H9 (cell line): ENCODE measurements at regions not wholly inside any gene's neighbourhood (a gene's known extent, or its start where the extent isn't known, plus 50 kb on each side); places are given as distances from the start of the nearest gene placed in this dataset.

Experiments
- DNase-seq: peaks from one replicate; pipeline ENCODE4 v3.0.0-alpha.2; 2017
- H2AFZ ChIP-seq: one replicate; pipeline ENCODE4 v1.6.1; 2013; ENCODE audit warnings: mild to moderate bottlenecking, low read length, control low read depth, moderate library complexity
- H2AK5ac ChIP-seq: 2 replicates; pipeline ENCODE4 v1.6.1; 2013; ENCODE audit warnings: low read length, control low read depth, mixed read lengths; ENCODE audit not compliant: insufficient read length
- H2BK120ac ChIP-seq: one replicate; pipeline ENCODE4 v1.6.1; 2013; ENCODE audit warnings: low read depth, mild to moderate bottlenecking, low read length, control low read depth, inconsistent platforms; ENCODE audit not compliant: poor library complexity, severe bottlenecking
- H2BK12ac ChIP-seq: 2 replicates; pipeline ENCODE4 v1.6.1; 2013; ENCODE audit warnings: low read length, control low read depth, mixed read lengths, low read depth; ENCODE audit not compliant: insufficient read length
- H2BK15ac ChIP-seq: 2 replicates; pipeline ENCODE4 v1.6.1; 2013; ENCODE audit warnings: low read depth, low read length, control low read depth
- H2BK20ac ChIP-seq: one replicate; pipeline ENCODE4 v1.6.1; 2013; ENCODE audit warnings: low read depth, mild to moderate bottlenecking, low read length, control low read depth, inconsistent platforms; ENCODE audit not compliant: poor library complexity, severe bottlenecking
- H2BK5ac ChIP-seq: 2 replicates; pipeline ENCODE4 v1.6.1; 2013; ENCODE audit warnings: low read length, control low read depth, mixed read lengths; ENCODE audit not compliant: insufficient read length
- H3K14ac ChIP-seq: 2 replicates; pipeline ENCODE4 v1.6.1; 2013; ENCODE audit warnings: low read length, control low read depth; ENCODE audit not compliant: insufficient read depth
- H3K18ac ChIP-seq: 2 replicates; pipeline ENCODE4 v1.6.1; 2013; ENCODE audit warnings: low read depth, mild to moderate bottlenecking, mixed read lengths, low read length, control low read depth; ENCODE audit not compliant: insufficient read length
- H3K23ac ChIP-seq: 2 replicates; pipeline ENCODE4 v1.6.1; 2013; ENCODE audit warnings: low read length, control low read depth, mixed read lengths, low read depth; ENCODE audit not compliant: insufficient read length
- H3K23me2 ChIP-seq: 2 replicates; pipeline ENCODE4 v1.6.1; 2013; ENCODE audit warnings: low read depth, mild to moderate bottlenecking, mixed read lengths, low read length, control low read depth; ENCODE audit not compliant: insufficient read length, poor library complexity, severe bottlenecking
- H3K27ac ChIP-seq: 2 replicates; pipeline ENCODE4 v1.5.1; 2013; ENCODE audit warnings: low read length, control low read depth, mixed read lengths, low read depth; ENCODE audit not compliant: insufficient read length
- H3K27me3 ChIP-seq: 2 replicates; pipeline ENCODE4 v1.6.1; 2013; ENCODE audit warnings: low read length, control low read depth, inconsistent platforms; ENCODE audit not compliant: insufficient read depth
- H3K4ac ChIP-seq: 2 replicates; pipeline ENCODE4 v1.6.1; 2013; ENCODE audit warnings: low read depth, mild to moderate bottlenecking, control low read depth, inconsistent platforms, low read length, moderate library complexity
- H3K4me1 ChIP-seq: 2 replicates; pipeline ENCODE4 v1.6.1; 2013; ENCODE audit warnings: low read length, control low read depth, inconsistent platforms; ENCODE audit not compliant: insufficient read depth
- H3K4me2 ChIP-seq: 2 replicates; pipeline ENCODE4 v1.6.1; 2013; ENCODE audit warnings: low read length, control low read depth, mixed read lengths; ENCODE audit not compliant: insufficient read length, insufficient read depth
- H3K56ac ChIP-seq: 2 replicates; pipeline ENCODE4 v1.6.1; 2013; ENCODE audit warnings: low read depth, mild to moderate bottlenecking, mixed read lengths, low read length, control low read depth; ENCODE audit not compliant: insufficient read length
- H3K79me1 ChIP-seq: 2 replicates; pipeline ENCODE4 v1.6.1; 2013; ENCODE audit warnings: low read depth, mild to moderate bottlenecking, moderate library complexity, low read length, control low read depth, inconsistent platforms; ENCODE audit not compliant: insufficient read depth, poor library complexity, severe bottlenecking
- H3K79me2 ChIP-seq: 2 replicates; pipeline ENCODE4 v1.6.1; 2013; ENCODE audit warnings: low read length, control low read depth, inconsistent platforms; ENCODE audit not compliant: insufficient read depth
- H3K9ac ChIP-seq: 2 replicates; pipeline ENCODE4 v1.6.1; 2013; ENCODE audit warnings: low read length, control low read depth, mixed read lengths; ENCODE audit not compliant: insufficient read length; ENCODE audit errors: extremely low read depth
- H3K9me3 ChIP-seq: one replicate; pipeline ENCODE4 v1.6.1; 2013; ENCODE audit warnings: low read depth, low read length, inconsistent platforms; ENCODE audit not compliant: control insufficient read depth
- H3T11ph ChIP-seq: one replicate; pipeline ENCODE4 v1.6.1; 2013; ENCODE audit warnings: mild to moderate bottlenecking, low read length, control low read depth, inconsistent platforms
- H4K20me1 ChIP-seq: one replicate; pipeline ENCODE4 v1.6.1; 2013; ENCODE audit not compliant: control insufficient read depth, insufficient read length, insufficient read depth
- H4K5ac ChIP-seq: 2 replicates; pipeline ENCODE4 v1.6.1; 2013; ENCODE audit warnings: low read depth, mild to moderate bottlenecking, mixed read lengths, low read length, control low read depth; ENCODE audit not compliant: insufficient read length
- H4K8ac ChIP-seq: replicated peaks from 2 replicates; pipeline ENCODE4 v1.6.1; 2013; ENCODE audit warnings: low read length, control low read depth, mixed read lengths, low read depth; ENCODE audit not compliant: insufficient read length
- H4K91ac ChIP-seq: 2 replicates; pipeline ENCODE4 v1.6.1; 2013; ENCODE audit warnings: low read depth, mild to moderate bottlenecking, moderate library complexity, mixed read lengths, low read length, control low read depth; ENCODE audit not compliant: insufficient read length
- H3K27ac Mint-ChIP-seq, 3 experiments: 2 replicates in 2 of 3; 3 replicates in 1 of 3; pipeline ENCODE4 v1.8.0; 2020 to 2021; ENCODE audit warnings: mixed read lengths in 3 of 3, mild to moderate bottlenecking in 1 of 3, moderate library complexity in 1 of 3
- H3K27me3 Mint-ChIP-seq: 2 replicates; pipeline ENCODE4 v1.8.0; 2021; ENCODE audit warnings: low read depth, mild to moderate bottlenecking, moderate library complexity, mixed read lengths
- H3K36me3 Mint-ChIP-seq, 3 experiments: 2 replicates in 2 of 3; 3 replicates in 1 of 3; pipeline ENCODE4 v1.8.0; 2020 to 2021; ENCODE audit warnings: low read depth in 3 of 3, mixed read lengths in 3 of 3; ENCODE audit not compliant: insufficient read depth in 1 of 3
- H3K4me1 Mint-ChIP-seq, 2 experiments: 2 replicates each; pipeline ENCODE4 v1.8.0; 2020; ENCODE audit warnings: mixed read lengths in 2 of 2
- H3K4me3 Mint-ChIP-seq, 2 experiments: 2 replicates in 1 of 2; 3 replicates in 1 of 2; pipeline ENCODE4 v1.8.0; 2020 to 2021; ENCODE audit warnings: mild to moderate bottlenecking in 2 of 2, mixed read lengths in 2 of 2, moderate library complexity in 1 of 2
- H3K9me3 Mint-ChIP-seq, 2 experiments: 2 replicates in 1 of 2; 3 replicates in 1 of 2; pipeline ENCODE4 v1.8.0; 2020; ENCODE audit warnings: mild to moderate bottlenecking in 2 of 2, mixed read lengths in 2 of 2, moderate library complexity in 1 of 2
- WGBS: extraction: QIAGEN DNeasy Blood & Tissue Kit; methylation state at CpG from one replicate; pipeline ENCODE4 v1.1.7; 2013; ENCODE audit warnings: missing lambda C conversion rate, low lambda C conversion rate, mixed read lengths; ENCODE audit not compliant: insufficient read length; ENCODE audit errors: extremely low coverage; 5-methylcytosine and 5-hydroxymethylcytosine counted together
- TF ChIP-seq, protein P1 (sequence below): fragments of 200-600 bp; sonication (generic); conservative IDR thresholded peaks from 3 replicates; pipeline ENCODE4 v1.8.0; 2021; ENCODE audit warnings: antibody characterized with exemption, mild to moderate bottlenecking

DNA sequence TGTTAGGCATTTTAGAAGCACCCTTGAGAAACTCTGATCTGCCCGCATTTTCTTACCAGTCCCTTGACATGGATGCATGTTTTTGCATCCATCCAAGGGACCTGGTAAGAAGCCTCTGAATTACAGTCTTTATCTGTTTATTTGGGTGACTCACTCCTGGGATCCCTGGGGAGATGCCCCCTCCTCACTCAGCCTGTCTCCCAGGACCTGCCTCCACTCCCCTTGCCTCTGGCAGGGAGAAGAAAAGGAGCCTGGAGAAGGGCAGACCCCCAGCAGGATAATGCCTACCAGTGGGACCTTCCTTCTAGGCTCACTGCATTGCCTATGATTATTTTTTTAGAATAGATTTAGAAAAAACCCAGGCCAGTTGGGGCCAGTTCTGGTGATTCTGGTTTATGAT is 329.4 kb downstream of the PTTG2 start:
- H3K27me3 Mint-ChIP-seq: no peaks in the 10 kb centered on the region; the same call in 1 of the 2 replicates
- peaks cover 18 to 20% of the 10 kb centered on the region in 2 experiments for H3K4me1 Mint-ChIP-seq
- no peak overlapping the region for H3K18ac ChIP-seq
- no peak overlapping the region for H3K4me3 Mint-ChIP-seq
- H4K20me1 ChIP-seq: no peaks in the 10 kb centered on the region
- no peak overlapping the region for H2BK5ac ChIP-seq
- no peak overlapping the region for H2BK12ac ChIP-seq
- H3K9ac ChIP-seq: no peak overlapping the region
- H3K4ac ChIP-seq: no peak overlapping the region
- no peaks in the 10 kb centered on the region for H3K23me2 ChIP-seq
- H4K91ac ChIP-seq: no peak overlapping the region
- H2BK120ac ChIP-seq: no peak overlapping the region
- no peak overlapping the region for H4K5ac ChIP-seq
- H3K56ac ChIP-seq: no peak overlapping the region
- no peak overlapping the region for H2BK15ac ChIP-seq
- H3K23ac ChIP-seq: no peak overlapping the region
- H3K27ac Mint-ChIP-seq: no peak overlapping the region
- TF ChIP-seq, protein P1, sequence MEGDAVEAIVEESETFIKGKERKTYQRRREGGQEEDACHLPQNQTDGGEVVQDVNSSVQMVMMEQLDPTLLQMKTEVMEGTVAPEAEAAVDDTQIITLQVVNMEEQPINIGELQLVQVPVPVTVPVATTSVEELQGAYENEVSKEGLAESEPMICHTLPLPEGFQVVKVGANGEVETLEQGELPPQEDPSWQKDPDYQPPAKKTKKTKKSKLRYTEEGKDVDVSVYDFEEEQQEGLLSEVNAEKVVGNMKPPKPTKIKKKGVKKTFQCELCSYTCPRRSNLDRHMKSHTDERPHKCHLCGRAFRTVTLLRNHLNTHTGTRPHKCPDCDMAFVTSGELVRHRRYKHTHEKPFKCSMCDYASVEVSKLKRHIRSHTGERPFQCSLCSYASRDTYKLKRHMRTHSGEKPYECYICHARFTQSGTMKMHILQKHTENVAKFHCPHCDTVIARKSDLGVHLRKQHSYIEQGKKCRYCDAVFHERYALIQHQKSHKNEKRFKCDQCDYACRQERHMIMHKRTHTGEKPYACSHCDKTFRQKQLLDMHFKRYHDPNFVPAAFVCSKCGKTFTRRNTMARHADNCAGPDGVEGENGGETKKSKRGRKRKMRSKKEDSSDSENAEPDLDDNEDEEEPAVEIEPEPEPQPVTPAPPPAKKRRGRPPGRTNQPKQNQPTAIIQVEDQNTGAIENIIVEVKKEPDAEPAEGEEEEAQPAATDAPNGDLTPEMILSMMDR: no peak
- H3K79me1 ChIP-seq: no peaks in the 10 kb centered on the region
- H3K9me3 Mint-ChIP-seq: peaks cover 12 to 15% of the 10 kb centered on the region in 2 experiments
- no peak overlapping the region for H3K14ac ChIP-seq
- H2AFZ ChIP-seq: no peak overlapping the region
- no peak overlapping the region for H2BK20ac ChIP-seq
- no peak overlapping the region for H3K27ac ChIP-seq
- peaks cover 0 to 16% (median 2%) of the 10 kb centered on the region in 3 experiments; a peak in 2 of 7 replicates for H3K36me3 Mint-ChIP-seq
- no peaks in the 10 kb centered on the region for H3K4me1 ChIP-seq
- no peaks in the 10 kb centered on the region for H3K9me3 ChIP-seq
- no CpG with 5 or more reads among the region's 1 CpG for WGBS
- no peak overlapping the region for H3K4me2 ChIP-seq
- no peaks in the 10 kb centered on the region for H3K27me3 ChIP-seq
- no peak overlapping the region for H3T11ph ChIP-seq
- H3K79me2 ChIP-seq: no peaks in the 10 kb centered on the region
- DNase-seq: no peak
- no peak overlapping the region for H4K8ac ChIP-seq
- H2AK5ac ChIP-seq: no peak overlapping the region
